ENCODE measurements at regions not wholly inside any gene's neighbourhood (a gene's known extent, or its start where the extent isn't known, plus 50 kb on each side); places are given as distances from the start of the nearest gene placed in this dataset.

DNA sequence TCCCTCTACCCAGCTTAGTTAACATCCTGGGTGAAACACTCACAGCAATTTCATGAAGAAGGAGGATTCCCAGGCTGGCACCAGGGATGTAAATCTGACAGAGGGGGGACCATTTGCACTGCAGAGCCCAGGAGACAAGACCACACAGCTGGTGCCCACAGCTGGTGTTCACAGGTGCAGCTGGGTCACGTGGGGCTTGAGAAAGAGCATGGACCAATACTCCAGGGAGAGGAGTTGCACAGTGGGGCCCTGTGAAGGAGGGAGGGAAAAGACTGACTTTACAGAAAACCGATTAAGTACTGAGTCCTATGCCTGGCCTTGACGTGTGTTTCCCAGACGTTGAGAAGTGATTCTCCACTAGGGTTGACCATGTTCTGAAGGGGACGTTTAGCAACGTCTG, 1316.7 kb upstream of the TMEM132C start:
- FAIRE-seq (no peak), DNase-seq (ENCODE audit: low read depth in 1 of 2, low spot score in 2 of 2) (no peak)
- Histone ChIP-seq H3K23ac (ENCODE audit: insufficient read length) (no peak overlapping the region), H3K4ac (replicated peaks; ENCODE audit: insufficient read length, low read depth, low read length) (no peak overlapping the region), H4K8ac (ENCODE audit: extremely low read depth, insufficient read depth, low read length) (no peak overlapping the region), H3K14ac (ENCODE audit: insufficient read length) (no peak overlapping the region), H2BK12ac (ENCODE audit: low read depth, low read length) (no peak overlapping the region), H2BK20ac (ENCODE audit: low read length) (no peak overlapping the region), H3K36me3 (ENCODE audit: control insufficient read depth in 2 of 4, insufficient read depth in 4 of 4, low read length in 3 of 4) (no peaks in the 10 kb centered on the region), H2AK5ac (ENCODE audit: low read depth, low read length) (no peak overlapping the region), H2BK120ac (replicated peaks; ENCODE audit: low read depth, low read length) (no peak overlapping the region), H2BK5ac (ENCODE audit: low read depth, low read length) (no peak overlapping the region), H3K27me3 (replicated peaks in 1 of 4; ENCODE audit: control insufficient read depth in 3 of 4, extremely low read depth in 1 of 4, insufficient read depth in 3 of 4, low read length in 3 of 4) (no peaks in the 10 kb centered on the region), H3K27ac (ENCODE audit: low read depth, low read length) (no peak overlapping the region), H2BK15ac (ENCODE audit: low read length) (no peak overlapping the region), H3K23me2 (ENCODE audit: low read depth, low read length) (no peaks in the 10 kb centered on the region), H3K79me2 (ENCODE audit: control insufficient read depth in 1 of 2, insufficient read depth in 2 of 2, low read length in 2 of 2) (no peaks in the 10 kb centered on the region), H3K56ac (replicated peaks; ENCODE audit: insufficient read length, low read depth, low read length) (no peak overlapping the region), H3K9me3 (ENCODE audit: insufficient read depth in 2 of 2, low read depth in 1 of 2, low read length in 1 of 2) (no peaks in the 10 kb centered on the region), H4K20me1 (replicated peaks in 1 of 2; ENCODE audit: control insufficient read depth in 1 of 2, insufficient read depth in 2 of 2, low read length in 2 of 2) (no peaks in the 10 kb centered on the region), H3K4me1 (replicated peaks in 1 of 4; ENCODE audit: control insufficient read depth in 3 of 4, insufficient read depth in 4 of 4, low read length in 3 of 4) (peaks cover 0 to 4% (median 0%) of the 10 kb centered on the region in 4 experiments; a peak in 2 of 7 replicates), H3K18ac (ENCODE audit: extremely low read depth, low read length) (no peak overlapping the region), H2AFZ (ENCODE audit: low read length) (no peak overlapping the region), H3K9ac (replicated peaks in 1 of 4; ENCODE audit: extremely low read depth in 1 of 4, low read depth in 3 of 4, low read length in 3 of 4) (no peak overlapping the region), H3K4me2 (ENCODE audit: insufficient read depth in 1 of 2, low read depth in 2 of 2, low read length in 2 of 2) (no peak overlapping the region), H3K79me1 (ENCODE audit: low read depth, low read length) (no peaks in the 10 kb centered on the region), H4K91ac (replicated peaks; ENCODE audit: insufficient read length, low read length) (no peak overlapping the region), H4K5ac (ENCODE audit: insufficient read length, low read depth, low read length) (no peak overlapping the region), H3K4me3 (ENCODE audit: extremely low read depth in 1 of 4, insufficient read depth in 2 of 4, low read depth in 3 of 4, low read length in 4 of 4) (no peak overlapping the region)
- ChIA-PET POLR2A (ENCODE audit: partially characterized antibody) (interaction anchor here (0.7 kb wide), 1 partner anchor 141 kb away, joined by 3 read pairs; no protein-coding TSS in a partner anchor), CTCF (ENCODE audit: partially characterized antibody) (no interaction called here)
- TF ChIP-seq JUN (IDR thresholded peaks at IDR 0.05; ENCODE audit: low read depth, low read length) (no peak), POLR2A (IDR thresholded peaks at IDR 0.05; ENCODE audit: control extremely low read depth in 1 of 2, low read depth in 2 of 2, low read length in 2 of 2) (no peak), TBP (IDR thresholded peaks at IDR 0.05; ENCODE audit: low read depth, low read length) (no peak)
- WGBS, 2 experiments (ENCODE audit: extremely low coverage in 1 of 2, insufficient coverage in 1 of 2, insufficient read length in 1 of 2, insufficient replicate concordance in 2 of 2, low coverage in 1 of 2, low lambda C conversion rate in 2 of 2, missing lambda C conversion rate in 1 of 2) = 92% methylated on average over 6 of the region's 6 CpGs; no CpG with 5 or more reads in 1 of the 2 experiments
